NT2/D1 (cell line): ENCODE measurements at regions not wholly inside any gene's neighbourhood (a gene's known extent, or its start where the extent isn't known, plus 50 kb on each side); places are given as distances from the start of the nearest gene placed in this dataset.
"Not testable (repeated sequence)": the region's sequence is repeated elsewhere in the genome, so short reads cannot be mapped to it uniquely, and the experiment has no call there.

ENCODE experiments used
- SUZ12 ChIP-seq: IDR thresholded peaks from 2 replicates; pipeline ENCODE4 v1.6.1; 2011; ENCODE audit not compliant: insufficient read length, insufficient read depth; ENCODE audit errors: extremely low read depth
- YY1 ChIP-seq: IDR thresholded peaks from 2 replicates; pipeline ENCODE4 v1.6.1; 2011; ENCODE audit not compliant: insufficient read length, insufficient read depth

GRCh38 chr6:57729407-57729806 is 412.0 kb downstream of the PRIM2 start:
- TF ChIP-seq YY1, SUZ12: not testable (repeated sequence)
